ENCODE measurements at regions not wholly inside any gene's neighbourhood (a gene's known extent, or its start where the extent isn't known, plus 50 kb on each side); places are given as distances from the start of the nearest gene placed in this dataset.

GRCh38 chr14:57085043-57085442 lies 183.7 kb downstream of the EXOC5 start (continued):
- no peak for TF ChIP-seq REST (IDR thresholded peaks at IDR 0.05; ENCODE audit: borderline replicate concordance in 1 of 2, low read depth in 1 of 2, low read length in 2 of 2)
- TF ChIP-seq ZHX1 (CRISPR knock-in tag; IDR thresholded peaks at IDR 0.05; ENCODE audit: low read depth) = no peak
- TF ChIP-seq ZFY (CRISPR knock-in tag; IDR thresholded peaks at IDR 0.05) = no peak

GRCh38 chr14:57080691-57081090 lies 188.0 kb downstream of the EXOC5 start:
- Histone ChIP-seq H3K4me1 (ENCODE audit: insufficient read depth, low read length) (no peaks in the 10 kb centered on the region), H3K4me3 (replicated peaks in 1 of 3; ENCODE audit: insufficient read depth in 1 of 3, low read depth in 2 of 3, low read length in 3 of 3) (no peak overlapping the region), H3K4me2 (ENCODE audit: low read depth, low read length) (no peak overlapping the region), H3K9me3 (ENCODE audit: low read length) (no peaks in the 10 kb centered on the region), H4K20me1 (ENCODE audit: insufficient read depth, low read length) (no peaks in the 10 kb centered on the region), H3K9ac (ENCODE audit: insufficient read depth, low read depth, low read length) (no peak overlapping the region), H3K27me3 (ENCODE audit: control insufficient read depth in 1 of 2, insufficient read depth in 2 of 2, low read length in 2 of 2) (peaks cover 1 to 9% of the 10 kb centered on the region in 2 experiments; a peak in 4 of 5 replicates), H2AFZ (ENCODE audit: low read length) (no peak overlapping the region), H3K27ac (ENCODE audit: extremely low read length, insufficient read depth, low read length) (no peak overlapping the region), H3K79me2 (ENCODE audit: insufficient read depth, low read length) (no peaks in the 10 kb centered on the region), H3K36me3 (replicated peaks in 1 of 2; ENCODE audit: control insufficient read depth in 1 of 2, insufficient read depth in 2 of 2, low read length in 2 of 2) (no peaks in the 10 kb centered on the region)
- CTCF ChIA-PET (ENCODE audit: low intra/inter-chr PET ratio, low total read pairs) = no interaction called here
- intact Hi-C loops (cut with micrococcal nuclease; ENCODE audit: unreplicated experiment) = no loop called here
- POLR2A ChIA-PET = no interaction called here
- in situ Hi-C loops (cut with HindIII; ENCODE audit: extremely low pct_ligation_motif_present, low pct_unique_long_range_greater_than_20kb) = no loop called here
- 20% methylated on average over 3 of the region's 3 CpGs for WGBS (ENCODE audit: low lambda C conversion rate)
- ATAC-seq = no peak
- TF ChIP-seq RBAK (CRISPR knock-in tag; IDR thresholded peaks at IDR 0.05) (no peak), ZNF563 (CRISPR knock-in tag; IDR thresholded peaks at IDR 0.05) (no peak), ELF1 (CRISPR knock-in tag; IDR thresholded peaks at IDR 0.05) (no peak), SSRP1 (CRISPR knock-in tag; IDR thresholded peaks at IDR 0.05) (no peak), ZSCAN20 (CRISPR knock-in tag; IDR thresholded peaks at IDR 0.05; ENCODE audit: borderline replicate concordance) (no peak)
- DNase-seq (ENCODE audit: low spot score) = no peak
- no TSS peak for BruUV-seq (replicated peaks)
- no peak for FAIRE-seq

Data from HepG2 (cell line).